Bronchial epithelial cell (primary cell): ENCODE measurements at regions not wholly inside any gene's neighbourhood (a gene's known extent, or its start where the extent isn't known, plus 50 kb on each side); places are given as distances from the start of the nearest gene placed in this dataset.
A peak's percentile ranks its signal among the peaks of the same experiment; 100 is the strongest.

Experiments
- DNase-seq: peaks from one replicate; pipeline ENCODE4 v3.0.0-alpha.2; 2010; ENCODE audit warnings: low read depth
- FAIRE-seq: peaks from 2 replicates; lab custom pipeline; 2011; peaks lifted over from hg19 to GRCh38; lab: Jason Lieb, UNC
- H3K27me3 ChIP-seq: 2 replicates; pipeline ENCODE4 v1.5.1; 2011; ENCODE audit warnings: low read length; ENCODE audit not compliant: control insufficient read depth, insufficient read depth
- H3K36me3 ChIP-seq: 2 replicates; pipeline ENCODE4 v1.5.1; 2011; ENCODE audit warnings: low read length; ENCODE audit not compliant: control insufficient read depth, insufficient read depth
- H3K4me3 ChIP-seq: 2 replicates; pipeline ENCODE4 v1.5.1; 2011; ENCODE audit warnings: mild to moderate bottlenecking, low read depth, low read length, control low read depth
- TF ChIP-seq, protein P1 (sequence below): IDR thresholded peaks from 2 replicates; pipeline ENCODE4 v1.5.1; 2011; ENCODE audit warnings: mild to moderate bottlenecking, moderate library complexity, low read length, control low read depth, inconsistent platforms; ENCODE audit not compliant: insufficient read depth, severe bottlenecking

GRCh38 chrX:127570276-127570675, 481.9 kb downstream of the ACTRT1 start:
- no peak overlapping the region for H3K4me3 ChIP-seq
- FAIRE-seq = no peak
- TF ChIP-seq, protein P1, sequence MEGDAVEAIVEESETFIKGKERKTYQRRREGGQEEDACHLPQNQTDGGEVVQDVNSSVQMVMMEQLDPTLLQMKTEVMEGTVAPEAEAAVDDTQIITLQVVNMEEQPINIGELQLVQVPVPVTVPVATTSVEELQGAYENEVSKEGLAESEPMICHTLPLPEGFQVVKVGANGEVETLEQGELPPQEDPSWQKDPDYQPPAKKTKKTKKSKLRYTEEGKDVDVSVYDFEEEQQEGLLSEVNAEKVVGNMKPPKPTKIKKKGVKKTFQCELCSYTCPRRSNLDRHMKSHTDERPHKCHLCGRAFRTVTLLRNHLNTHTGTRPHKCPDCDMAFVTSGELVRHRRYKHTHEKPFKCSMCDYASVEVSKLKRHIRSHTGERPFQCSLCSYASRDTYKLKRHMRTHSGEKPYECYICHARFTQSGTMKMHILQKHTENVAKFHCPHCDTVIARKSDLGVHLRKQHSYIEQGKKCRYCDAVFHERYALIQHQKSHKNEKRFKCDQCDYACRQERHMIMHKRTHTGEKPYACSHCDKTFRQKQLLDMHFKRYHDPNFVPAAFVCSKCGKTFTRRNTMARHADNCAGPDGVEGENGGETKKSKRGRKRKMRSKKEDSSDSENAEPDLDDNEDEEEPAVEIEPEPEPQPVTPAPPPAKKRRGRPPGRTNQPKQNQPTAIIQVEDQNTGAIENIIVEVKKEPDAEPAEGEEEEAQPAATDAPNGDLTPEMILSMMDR = no peak
- DNase-seq = no peak
- H3K27me3 ChIP-seq = no peaks in the 10 kb centered on the region
- H3K36me3 ChIP-seq = no peaks in the 10 kb centered on the region

DNA sequence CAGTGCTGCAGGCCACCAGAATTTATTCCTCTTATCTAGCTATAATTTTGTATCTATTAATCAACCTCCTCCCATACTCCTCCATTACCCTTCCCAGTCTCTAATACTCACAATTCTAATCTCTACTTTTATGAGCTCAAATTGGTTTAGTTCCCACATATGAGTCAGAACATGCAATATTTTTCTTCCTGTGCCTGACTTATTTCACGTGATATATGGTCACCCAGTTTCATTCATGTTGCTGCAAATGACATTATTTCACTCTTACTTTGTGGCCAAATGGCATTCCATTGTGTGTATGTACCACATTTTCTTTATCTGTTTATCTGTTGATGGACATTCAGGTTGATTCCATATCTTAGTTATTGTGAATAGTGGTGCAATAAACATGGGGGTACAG, 483.5 kb downstream of the ACTRT1 start:
- H3K27me3 ChIP-seq = no peaks in the 10 kb centered on the region
- H3K4me3 ChIP-seq = no peak overlapping the region
- DNase-seq (no peak), FAIRE-seq (no peak)
- TF ChIP-seq, protein P1 = no peak
- H3K36me3 ChIP-seq = no peaks in the 10 kb centered on the region

- Histone ChIP-seq H3K27me3 (no peaks in the 10 kb centered on the region), H3K4me3 (no peak overlapping the region), H3K36me3 (no peaks in the 10 kb centered on the region)
- TF ChIP-seq, protein P1 = no peak
- FAIRE-seq (no peak), DNase-seq (no peak)
Measured at GRCh38 chrX:127558811-127559210, 493.4 kb downstream of the ACTRT1 start.

DNA sequence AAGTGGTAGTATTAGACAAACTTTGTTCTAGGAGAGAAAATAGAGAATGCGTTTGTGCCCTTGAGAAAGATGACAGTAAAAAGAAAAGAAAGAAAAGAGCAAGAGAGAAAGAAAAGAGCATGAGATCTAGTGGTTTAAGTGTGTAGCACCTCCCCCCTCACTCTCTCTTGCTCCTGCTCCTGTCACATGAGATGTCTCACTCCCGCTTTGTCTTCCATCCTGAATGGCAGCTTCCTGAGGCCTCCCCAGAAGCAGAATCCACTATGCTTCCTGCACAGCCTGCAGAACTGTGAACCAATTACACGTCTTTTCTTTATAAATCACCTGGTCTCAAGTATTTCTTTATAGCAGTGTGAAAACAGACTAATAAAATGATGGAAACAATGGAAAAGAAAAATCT, 499.6 kb downstream of the ACTRT1 start:
- no peaks in the 10 kb centered on the region for H3K36me3 ChIP-seq
- H3K4me3 ChIP-seq = no peak overlapping the region
- TF ChIP-seq, protein P1 = no peak
- DNase-seq = no peak
- H3K27me3 ChIP-seq = no peaks in the 10 kb centered on the region
- FAIRE-seq = no peak

GRCh38 chrX:127519323-127519722, 532.9 kb downstream of the ACTRT1 start:
- H3K4me3 ChIP-seq = no peak overlapping the region
- no peak for FAIRE-seq
- no peaks in the 10 kb centered on the region for H3K27me3 ChIP-seq
- TF ChIP-seq, protein P1 = no peak
- H3K36me3 ChIP-seq = no peaks in the 10 kb centered on the region
- no peak for DNase-seq

DNA sequence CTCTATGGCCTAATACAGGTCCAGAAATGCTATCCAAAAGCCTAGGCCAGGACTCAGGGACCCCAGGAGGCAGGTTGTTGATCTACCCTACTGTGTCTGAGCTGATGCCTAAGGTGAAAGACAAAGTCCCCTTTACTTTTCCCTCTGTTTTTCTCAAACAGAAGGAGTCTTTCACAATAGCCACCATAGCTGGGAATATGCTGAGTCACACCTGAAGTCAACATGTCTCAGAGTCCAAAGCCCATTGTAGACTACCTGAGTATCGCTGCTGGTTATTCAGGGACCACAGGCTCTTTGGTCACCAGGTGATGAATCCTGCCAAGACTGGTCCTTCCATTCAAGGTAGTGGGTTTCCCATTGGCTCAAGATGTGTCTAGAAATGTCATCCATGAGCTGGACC, 562.2 kb downstream of the ACTRT1 start:
- no peak for DNase-seq

More for the DNA sequence above, 562.2 kb downstream of the ACTRT1 start:
- no peaks in the 10 kb centered on the region for H3K27me3 ChIP-seq
- TF ChIP-seq, protein P1 = no peak
- H3K36me3 ChIP-seq = no peaks in the 10 kb centered on the region
- H3K4me3 ChIP-seq = no peak overlapping the region
- FAIRE-seq = peak; percentile 18
